Left lobe of liver (tissue), 2 donors: ENCODE measurements at regions not wholly inside any gene's neighbourhood (a gene's known extent, or its start where the extent isn't known, plus 50 kb on each side); places are given as distances from the start of the nearest gene placed in this dataset.

Experiments used
- ATAC-seq: fragments of 200-7000 bp; cut with Tn5 transposase; one replicate; pipeline ENCODE4 v1.9.1; 2020; ENCODE audit warnings: mild to moderate bottlenecking, moderate library complexity
- DNase-seq: peaks from one replicate; pipeline ENCODE4 v3.0.0-alpha.2; 2020; ENCODE audit warnings: low spot score
- donor health status: DM: no; HTN: no; CAD: no; lungs with moderate emphysema.
- donor health status: DM: no; HTN: yes; CAD: no.

- peak; percentile 86 for ATAC-seq
- no peak for DNase-seq
These were observed 245.6 kb upstream of the RGS6 start for GRCh38 chr14:71686677-71687076.

GRCh38 chr14:71687166-71687831 lies 244.9 kb upstream of the RGS6 start:
- DNase-seq (no peak), ATAC-seq (peak; percentile 15)

GRCh38 chr14:71688576-71688975 lies 243.7 kb upstream of the RGS6 start:
- ATAC-seq (no peak), DNase-seq (no peak)

GRCh38 chr14:71690478-71690877 lies 241.8 kb upstream of the RGS6 start:
- ATAC-seq, result no peak
- DNase-seq, result no peak

DNA sequence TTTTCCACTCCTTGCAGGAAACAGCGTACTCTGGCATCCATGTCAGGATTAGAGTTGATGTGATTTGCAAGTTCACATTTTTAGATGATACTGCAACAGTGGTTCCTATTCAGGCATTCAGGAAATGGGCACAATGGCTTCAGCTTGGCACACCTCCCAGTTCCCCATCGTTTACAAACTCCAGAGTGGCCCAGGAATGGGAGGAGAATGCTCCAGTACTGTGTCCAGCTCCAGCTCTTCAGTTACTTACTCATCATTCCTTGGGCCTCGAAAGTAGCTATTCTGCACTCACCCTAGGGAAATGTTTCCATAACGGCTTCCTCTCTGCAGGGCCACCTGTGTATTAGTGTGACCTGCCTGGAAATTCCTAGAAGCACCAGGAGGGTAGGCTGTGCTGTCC lies 239.7 kb upstream of the RGS6 start:
- ATAC-seq (no peak), DNase-seq (no peak)

DNA sequence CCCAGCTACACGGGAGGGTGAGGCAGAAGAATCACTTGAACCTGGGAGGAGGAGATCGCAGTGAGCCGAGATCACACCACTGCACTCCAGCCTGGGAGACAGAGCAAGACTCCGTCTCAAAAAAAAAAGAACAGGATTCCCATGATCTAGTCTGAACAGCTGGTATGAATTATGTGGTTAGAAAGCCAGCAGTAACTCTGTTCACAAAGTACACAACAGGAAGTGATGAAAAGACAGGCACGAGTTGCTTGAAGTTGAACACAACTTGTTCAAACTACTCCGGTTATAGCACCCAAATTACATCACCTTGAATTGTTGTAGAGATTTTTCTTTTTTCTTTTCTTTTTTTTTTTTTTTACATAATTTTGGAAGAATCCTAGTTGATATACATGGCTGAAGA lies 238.8 kb upstream of the RGS6 start:
- no peak for ATAC-seq
- DNase-seq, result no peak

GRCh38 chr14:71694591-71695530 lies 237.4 kb upstream of the RGS6 start:
- no peak for DNase-seq
- ATAC-seq, result no peak

DNA sequence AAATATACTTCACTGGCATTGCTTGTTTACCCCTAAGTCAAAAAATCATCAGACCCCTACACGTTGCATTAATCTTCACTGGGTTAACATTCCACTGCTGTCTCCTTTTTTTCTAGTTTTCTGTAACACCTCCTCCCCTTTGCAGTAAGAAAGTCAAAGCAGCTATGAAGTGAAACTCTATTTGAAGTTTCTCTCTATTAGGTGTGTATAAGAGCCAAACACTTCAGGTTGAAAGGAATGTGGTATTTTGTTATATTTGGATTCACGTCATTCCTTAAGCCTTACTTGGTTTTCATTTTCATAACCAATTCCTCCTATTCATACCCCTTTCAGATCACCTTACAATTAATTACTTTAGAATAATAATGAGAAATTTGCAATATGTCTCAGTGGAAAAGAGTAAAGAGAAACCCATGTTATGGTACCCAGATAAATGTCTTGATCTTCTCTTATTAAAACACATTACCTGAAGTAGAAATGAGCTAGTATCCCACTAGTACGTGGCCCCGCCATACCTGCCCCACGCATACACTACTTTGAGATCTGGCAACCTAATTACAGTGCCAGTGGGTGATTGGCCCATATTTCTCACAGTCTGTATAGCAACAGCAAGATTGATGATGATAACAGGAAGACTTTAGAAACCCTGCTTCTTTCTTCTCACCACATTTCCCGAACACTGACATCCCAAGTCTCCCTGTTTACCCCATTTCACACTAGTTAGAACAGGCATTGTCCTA lies 236.4 kb upstream of the RGS6 start:
- no peak for ATAC-seq
- DNase-seq, result no peak

DNA sequence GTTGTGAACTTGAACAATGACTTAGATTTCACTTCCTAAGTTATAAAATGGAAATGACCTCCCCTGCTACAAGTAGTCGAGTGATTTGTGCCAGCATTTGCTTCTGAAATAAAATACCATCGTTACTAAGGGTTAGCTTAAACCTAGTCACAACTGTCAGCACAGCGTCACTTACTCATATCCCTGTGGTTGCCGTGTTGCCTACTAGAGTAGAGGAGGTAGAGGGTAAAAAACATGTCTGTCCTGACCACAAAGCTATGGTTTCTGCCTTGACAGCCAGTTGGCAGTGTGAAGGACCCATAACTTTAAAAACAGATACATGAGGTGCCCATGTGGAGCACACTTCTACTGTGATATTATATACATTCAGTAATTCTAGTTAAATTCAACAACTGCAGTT lies 234.2 kb upstream of the RGS6 start:
- ATAC-seq (no peak), DNase-seq (no peak)

DNA sequence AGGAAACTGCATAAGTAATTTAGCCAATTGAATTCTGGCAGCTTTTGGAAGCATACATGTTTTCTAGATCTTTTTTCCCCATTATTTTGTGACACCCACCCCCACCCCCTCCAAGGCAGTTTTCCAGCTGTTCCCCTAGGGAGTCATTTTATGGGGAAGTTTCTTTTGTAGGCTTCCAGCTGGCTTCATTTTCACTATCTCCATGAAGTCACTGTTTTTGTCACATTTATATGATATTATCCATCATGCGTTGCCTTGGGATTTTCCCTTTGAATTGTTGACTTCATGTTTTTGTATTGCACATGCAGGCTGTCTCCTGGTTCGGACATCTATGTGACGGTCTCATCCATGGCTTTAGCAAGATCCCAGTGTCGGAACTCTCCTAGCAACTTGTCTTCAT lies 233.6 kb upstream of the RGS6 start:
- ATAC-seq, result no peak
- no peak for DNase-seq

GRCh38 chr14:71701990-71702389 lies 230.2 kb upstream of the RGS6 start:
- DNase-seq (no peak), ATAC-seq (no peak)

GRCh38 chr14:71702786-71703185 lies 229.4 kb upstream of the RGS6 start:
- ATAC-seq, result no peak
- DNase-seq, result no peak

- ATAC-seq, result no peak
- DNase-seq, result no peak
These were observed 228.8 kb upstream of the RGS6 start for GRCh38 chr14:71703477-71703876.

- ATAC-seq, result no peak
- no peak for DNase-seq
These were observed 228.0 kb upstream of the RGS6 start for GRCh38 chr14:71704210-71704609.

- ATAC-seq (no peak), DNase-seq (no peak)
These were observed 226.8 kb upstream of the RGS6 start for GRCh38 chr14:71705460-71705859.

DNA sequence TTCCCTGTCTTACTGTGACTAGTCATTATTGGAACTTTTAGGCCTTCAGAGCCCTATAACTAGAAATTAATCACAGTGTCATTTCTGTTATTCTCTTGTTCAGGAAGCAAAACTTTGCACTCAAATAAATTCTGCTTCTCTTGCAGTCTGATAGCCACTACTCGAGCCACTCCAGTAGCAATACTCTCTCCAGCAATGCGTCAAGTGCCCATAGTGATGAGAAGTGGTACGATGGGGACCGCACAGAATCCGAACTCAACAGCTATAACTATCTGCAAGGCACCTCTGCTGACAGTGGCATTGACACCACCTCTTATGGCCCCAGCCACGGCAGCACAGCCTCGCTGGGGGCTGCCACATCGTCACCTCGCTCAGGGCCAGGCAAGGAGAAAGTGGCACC lies 223.2 kb upstream of the RGS6 start:
- ATAC-seq (no peak), DNase-seq (no peak)

DNA sequence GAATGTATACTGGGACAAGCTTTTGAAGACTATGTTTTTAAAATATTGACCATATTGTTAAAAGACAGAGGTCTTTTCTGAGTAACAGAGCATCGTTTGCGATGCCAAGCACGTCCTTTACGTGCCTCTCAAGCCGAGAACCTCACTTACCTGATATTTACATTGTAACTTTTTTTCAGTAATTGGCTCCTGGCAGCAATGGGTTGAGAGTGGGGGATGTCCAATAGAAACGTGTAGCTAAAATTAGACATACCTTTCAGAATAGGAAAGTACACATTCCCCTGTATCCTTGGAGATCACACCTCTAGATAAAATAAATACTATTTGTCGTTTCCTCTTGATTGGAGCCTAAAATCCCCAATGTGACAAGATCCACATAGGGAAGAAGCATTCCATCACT lies 222.2 kb upstream of the RGS6 start:
- ATAC-seq, result no peak
- no peak for DNase-seq

DNA sequence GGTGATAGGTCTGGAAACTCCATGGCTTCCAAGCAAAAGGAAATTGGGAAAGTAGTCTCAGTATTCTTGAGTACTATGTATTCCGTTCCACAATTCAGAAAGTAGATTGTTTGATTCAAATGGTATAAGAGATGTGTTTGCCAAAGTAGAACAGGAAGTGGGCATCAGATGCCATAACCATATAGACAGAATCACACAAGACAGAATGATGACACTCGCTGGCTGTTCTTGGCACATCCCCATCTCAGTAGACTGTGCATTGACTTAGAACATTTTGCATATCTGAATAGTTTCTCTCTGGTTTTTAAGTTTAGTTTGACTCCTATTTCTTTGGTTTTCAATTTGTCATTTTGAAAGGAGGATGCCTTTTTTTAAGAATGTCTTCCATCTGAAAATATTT lies 221.1 kb upstream of the RGS6 start:
- DNase-seq, result no peak
- ATAC-seq, result no peak

DNA sequence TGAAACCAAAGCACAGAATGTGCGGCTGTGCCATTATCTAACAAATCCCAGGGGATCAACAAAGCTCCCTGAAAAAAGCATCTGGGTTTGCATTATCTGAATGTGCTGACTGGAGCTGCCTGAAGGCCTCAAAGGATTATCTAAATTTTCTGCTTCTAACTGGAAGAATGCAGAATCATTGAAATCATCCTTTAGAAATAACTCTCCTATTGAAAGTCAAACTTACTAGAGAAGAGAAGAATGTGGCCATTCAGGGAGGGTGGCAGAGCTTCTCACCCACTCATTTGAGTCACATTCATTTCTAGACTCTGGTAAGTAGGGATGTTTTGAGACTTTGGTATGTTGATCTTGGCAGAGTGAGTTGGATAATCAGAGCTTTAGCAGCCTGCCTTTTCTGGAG lies 220.6 kb upstream of the RGS6 start:
- peak; percentile 84 for ATAC-seq
- no peak for DNase-seq

DNA sequence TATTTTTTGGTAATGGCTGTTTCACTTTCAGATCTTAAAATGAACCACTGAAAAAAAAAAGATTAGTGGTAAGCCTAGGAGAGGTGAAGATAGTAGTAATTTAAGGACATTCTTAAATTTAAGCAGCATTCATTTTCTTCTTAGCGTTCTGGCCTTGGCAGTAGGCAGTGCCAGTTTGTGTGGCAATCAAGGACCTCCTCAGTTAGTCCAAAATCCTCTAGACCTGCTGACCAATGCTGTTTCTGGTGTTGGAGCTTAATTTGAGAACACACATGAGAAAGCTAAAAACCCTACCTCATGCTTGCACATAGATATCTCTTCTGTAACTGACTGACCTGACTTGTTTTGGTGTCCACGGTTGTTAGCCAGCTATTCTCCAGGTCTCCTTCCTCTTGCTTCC lies 219.8 kb upstream of the RGS6 start:
- DNase-seq (peak; percentile 48), ATAC-seq (peak; percentile 84)

DNA sequence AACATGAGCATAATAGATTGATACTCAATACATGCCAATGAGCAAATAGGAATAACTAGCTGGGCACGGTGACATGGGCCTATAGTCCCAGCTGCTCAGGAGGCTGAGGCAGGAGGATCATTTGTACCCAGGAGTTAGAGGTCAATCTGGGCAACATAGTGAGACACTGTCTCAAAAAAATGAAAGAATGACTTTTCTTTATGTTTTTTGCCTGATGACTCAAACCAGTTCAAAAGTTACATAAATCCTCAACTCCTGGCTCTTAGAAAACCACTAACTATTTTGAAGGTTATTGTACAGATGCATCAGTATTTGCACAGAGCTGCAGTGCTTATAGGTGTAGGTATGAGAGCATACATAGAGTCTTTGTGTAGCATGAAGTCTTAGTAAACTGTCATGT lies 219.2 kb upstream of the RGS6 start:
- ATAC-seq (no peak), DNase-seq (no peak)

DNA sequence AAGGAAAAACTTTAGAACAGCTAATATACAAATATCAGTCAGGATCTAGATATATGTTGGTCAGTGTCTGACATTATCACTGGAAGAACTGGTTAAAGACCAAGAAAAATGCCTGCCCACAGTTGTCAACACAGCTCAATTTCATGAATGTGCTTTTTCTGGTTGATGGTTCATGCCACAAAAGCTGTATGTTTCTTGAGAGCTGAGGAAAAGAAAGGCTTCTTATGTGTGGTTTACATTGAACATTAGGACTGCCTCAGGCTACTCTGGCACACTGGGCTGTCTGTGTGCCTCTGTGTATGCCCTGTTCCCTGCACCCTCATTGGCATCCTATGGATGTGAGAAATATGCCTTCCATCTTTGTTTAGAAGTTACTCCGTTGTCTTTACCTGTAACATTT lies 218.8 kb upstream of the RGS6 start:
- DNase-seq (no peak), ATAC-seq (no peak)
